ENCODE measurements at regions not wholly inside any gene's neighbourhood (a gene's known extent, or its start where the extent isn't known, plus 50 kb on each side); places are given as distances from the start of the nearest gene placed in this dataset.

DNA sequence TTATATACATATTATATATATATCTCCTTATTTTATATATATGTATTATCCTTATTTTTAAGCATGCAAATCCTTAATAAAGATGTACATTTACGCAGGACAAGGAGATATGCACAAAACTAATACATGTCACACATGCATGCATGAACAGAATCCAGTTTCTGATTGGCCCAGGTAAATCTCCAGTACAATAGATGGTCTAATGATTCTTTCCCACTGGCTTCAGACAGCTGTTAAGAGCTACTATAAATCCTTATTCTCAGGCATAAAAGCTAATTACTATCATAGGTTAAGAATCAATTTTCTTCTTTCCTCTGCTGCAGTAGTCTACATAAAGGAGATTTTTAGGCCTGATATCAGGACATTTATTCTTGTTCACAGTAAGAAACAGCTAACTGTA is 689.8 kb downstream of the KCTD8 start:
- Histone ChIP-seq H3K36me3 (no peaks in the 10 kb centered on the region), H3K27ac (no peak overlapping the region), H3K27me3 (no peaks in the 10 kb centered on the region), H3K9me3 (no peaks in the 10 kb centered on the region), H3K4me1 (no peaks in the 10 kb centered on the region), H3K4me3 (no peak overlapping the region)
- 94 to 100% methylated on average over 1 of the region's 1 CpG for WGBS, 2 donors
- ATAC-seq (ENCODE audit: low FRiP score in 2 of 2) = no peak
- no peak for DNase-seq
- TF ChIP-seq, protein P1, sequence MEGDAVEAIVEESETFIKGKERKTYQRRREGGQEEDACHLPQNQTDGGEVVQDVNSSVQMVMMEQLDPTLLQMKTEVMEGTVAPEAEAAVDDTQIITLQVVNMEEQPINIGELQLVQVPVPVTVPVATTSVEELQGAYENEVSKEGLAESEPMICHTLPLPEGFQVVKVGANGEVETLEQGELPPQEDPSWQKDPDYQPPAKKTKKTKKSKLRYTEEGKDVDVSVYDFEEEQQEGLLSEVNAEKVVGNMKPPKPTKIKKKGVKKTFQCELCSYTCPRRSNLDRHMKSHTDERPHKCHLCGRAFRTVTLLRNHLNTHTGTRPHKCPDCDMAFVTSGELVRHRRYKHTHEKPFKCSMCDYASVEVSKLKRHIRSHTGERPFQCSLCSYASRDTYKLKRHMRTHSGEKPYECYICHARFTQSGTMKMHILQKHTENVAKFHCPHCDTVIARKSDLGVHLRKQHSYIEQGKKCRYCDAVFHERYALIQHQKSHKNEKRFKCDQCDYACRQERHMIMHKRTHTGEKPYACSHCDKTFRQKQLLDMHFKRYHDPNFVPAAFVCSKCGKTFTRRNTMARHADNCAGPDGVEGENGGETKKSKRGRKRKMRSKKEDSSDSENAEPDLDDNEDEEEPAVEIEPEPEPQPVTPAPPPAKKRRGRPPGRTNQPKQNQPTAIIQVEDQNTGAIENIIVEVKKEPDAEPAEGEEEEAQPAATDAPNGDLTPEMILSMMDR (IDR thresholded peaks at IDR 0.05) = no peak
- TF ChIP-seq EP300 (IDR thresholded peaks at IDR 0.05) (no peak), POLR2A (IDR thresholded peaks at IDR 0.05) (no peak), POLR2AphosphoS5 (IDR thresholded peaks at IDR 0.05) (no peak)

DNA sequence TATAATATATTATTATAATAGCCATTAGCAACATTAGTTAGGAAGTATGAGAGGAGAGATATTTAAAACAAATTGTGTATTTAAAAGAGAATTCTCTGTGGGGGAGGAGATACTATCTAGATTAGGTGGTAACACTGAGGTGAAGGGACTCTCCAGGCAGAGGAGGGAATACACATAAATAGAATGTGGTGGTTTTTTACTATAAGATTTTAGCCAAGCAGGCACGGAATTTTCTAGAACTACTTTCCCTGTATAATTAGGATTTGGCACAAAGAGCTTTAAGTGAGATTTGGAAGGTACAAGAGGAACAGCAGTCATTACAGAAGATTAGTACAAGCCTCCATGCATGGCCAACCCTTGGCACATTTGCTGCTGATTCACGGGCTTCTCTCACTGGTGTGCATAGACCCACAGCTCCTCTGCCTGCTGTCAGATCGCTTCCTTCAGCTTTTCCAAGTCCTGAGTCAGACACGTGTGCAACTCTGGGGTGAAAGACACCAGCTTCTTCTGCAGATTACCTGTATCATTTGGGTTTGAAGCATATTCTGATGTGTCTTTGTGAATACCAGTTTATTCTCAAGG is 685.5 kb downstream of the KCTD8 start:
- no peak for ATAC-seq (ENCODE audit: low FRiP score in 2 of 2)
- no peak for DNase-seq
- no peaks in the 10 kb centered on the region for H3K36me3 ChIP-seq
- H3K4me1 ChIP-seq = no peaks in the 10 kb centered on the region
- H3K27ac ChIP-seq = no peak overlapping the region
- TF ChIP-seq, protein P1 (IDR thresholded peaks at IDR 0.05) = no peak
- TF ChIP-seq POLR2AphosphoS5 (IDR thresholded peaks at IDR 0.05) (no peak), POLR2A (IDR thresholded peaks at IDR 0.05) (no peak), EP300 (IDR thresholded peaks at IDR 0.05) (no peak)
- no peak overlapping the region for H3K4me3 ChIP-seq
- 60 to 62% methylated on average over 4 of the region's 4 CpGs for WGBS, 2 donors
- H3K27me3 ChIP-seq = no peaks in the 10 kb centered on the region
- no peaks in the 10 kb centered on the region for H3K9me3 ChIP-seq

- H3K4me3 ChIP-seq = no peak overlapping the region
- no peaks in the 10 kb centered on the region for H3K9me3 ChIP-seq
- no peaks in the 10 kb centered on the region for H3K36me3 ChIP-seq
- DNase-seq = no peak
- H3K27ac ChIP-seq = no peak overlapping the region
- no peaks in the 10 kb centered on the region for H3K27me3 ChIP-seq
- H3K4me1 ChIP-seq = no peaks in the 10 kb centered on the region
- WGBS, 2 donors = 69 to 70% methylated on average over 2 of the region's 2 CpGs
- no peak for ATAC-seq (ENCODE audit: low FRiP score in 2 of 2)
- TF ChIP-seq, protein P1 (IDR thresholded peaks at IDR 0.05) = no peak
- no peak for TF ChIP-seq POLR2AphosphoS5 (IDR thresholded peaks at IDR 0.05)
- no peak for TF ChIP-seq POLR2A (IDR thresholded peaks at IDR 0.05)
These were observed 683.1 kb downstream of the KCTD8 start for GRCh38 chr4:43765514-43765913.

- no peak for DNase-seq
- Histone ChIP-seq H3K27ac (no peak overlapping the region), H3K4me1 (no peaks in the 10 kb centered on the region), H3K36me3 (no peaks in the 10 kb centered on the region), H3K4me3 (no peak overlapping the region), H3K9me3 (no peaks in the 10 kb centered on the region), H3K27me3 (no peaks in the 10 kb centered on the region)
- TF ChIP-seq POLR2A (IDR thresholded peaks at IDR 0.05) (no peak), POLR2AphosphoS5 (IDR thresholded peaks at IDR 0.05) (no peak), EP300 (IDR thresholded peaks at IDR 0.05) (no peak)
- TF ChIP-seq, protein P1 (IDR thresholded peaks at IDR 0.05) = no peak
- no peak for ATAC-seq (ENCODE audit: low FRiP score in 2 of 2)
These were observed 682.0 kb downstream of the KCTD8 start for GRCh38 chr4:43766648-43767047.

GRCh38 chr4:43776371-43776770 is 672.2 kb downstream of the KCTD8 start:
- no peaks in the 10 kb centered on the region for H3K36me3 ChIP-seq
- DNase-seq = no peak
- no peak for ATAC-seq (ENCODE audit: low FRiP score in 2 of 2)
- H3K27ac ChIP-seq = no peak overlapping the region
- H3K4me3 ChIP-seq = no peak overlapping the region
- 64 to 67% methylated on average over 1 of the region's 1 CpG for WGBS, 2 donors
- no peak for TF ChIP-seq POLR2AphosphoS5 (IDR thresholded peaks at IDR 0.05)
- H3K4me1 ChIP-seq = no peaks in the 10 kb centered on the region
- no peaks in the 10 kb centered on the region for H3K27me3 ChIP-seq
- no peaks in the 10 kb centered on the region for H3K9me3 ChIP-seq
